Posterior cingulate gyrus (tissue), 11 donors: ENCODE measurements at regions not wholly inside any gene's neighbourhood (a gene's known extent, or its start where the extent isn't known, plus 50 kb on each side); places are given as distances from the start of the nearest gene placed in this dataset.
"Not testable (repeated sequence)": the region's sequence is repeated elsewhere in the genome, so short reads cannot be mapped to it uniquely, and the experiment has no call there.

ENCODE experiments used
- DNase-seq, 10 donors: peaks; one replicate each; pipeline versions ENCODE4 v3.0.0 to v3.0.0-alpha.2; 2020 to 2021; ENCODE audit warnings: mixed read lengths in 3 of 10
- intact Hi-C: fragments of 100-400 bp; cut with DNase I; formaldehyde crosslinking; loops from one replicate; pipeline ENCODE4 v1.15.1; 2023

- DNase-seq: no peak
- intact Hi-C loops: no loop called here
Observed at GRCh38 chr6:3919849-3920248, 70.7 kb downstream of the FAM50B start.

- DNase-seq: no peak
- intact Hi-C loops: no loop called here
Observed at GRCh38 chr6:3920321-3920720, 71.1 kb downstream of the FAM50B start.

DNA sequence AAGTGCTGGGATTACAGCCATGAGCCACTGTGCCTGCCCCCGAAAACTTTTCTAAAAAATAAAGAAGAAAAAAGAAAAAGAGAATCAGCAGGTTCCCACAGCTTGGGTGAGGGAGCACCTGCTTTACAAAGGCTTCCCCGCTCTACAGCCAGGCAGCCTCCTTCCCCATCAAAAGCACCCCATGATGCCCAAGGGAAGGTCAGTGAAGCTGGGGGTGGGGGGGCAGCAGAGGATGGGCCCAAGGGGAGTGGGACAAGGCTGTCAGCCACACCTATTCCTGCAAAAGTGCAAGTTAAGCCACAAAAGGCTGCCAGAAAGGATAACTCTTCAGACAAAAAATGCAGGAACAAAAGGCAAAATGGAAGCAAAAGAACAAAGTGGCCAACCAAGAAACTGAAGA lies 72.5 kb downstream of the FAM50B start:
- intact Hi-C loops: no loop called here
- DNase-seq: no peak

GRCh38 chr6:3922619-3923018 lies 73.4 kb downstream of the FAM50B start:
- intact Hi-C loops, DNase-seq: not testable (repeated sequence)

DNA sequence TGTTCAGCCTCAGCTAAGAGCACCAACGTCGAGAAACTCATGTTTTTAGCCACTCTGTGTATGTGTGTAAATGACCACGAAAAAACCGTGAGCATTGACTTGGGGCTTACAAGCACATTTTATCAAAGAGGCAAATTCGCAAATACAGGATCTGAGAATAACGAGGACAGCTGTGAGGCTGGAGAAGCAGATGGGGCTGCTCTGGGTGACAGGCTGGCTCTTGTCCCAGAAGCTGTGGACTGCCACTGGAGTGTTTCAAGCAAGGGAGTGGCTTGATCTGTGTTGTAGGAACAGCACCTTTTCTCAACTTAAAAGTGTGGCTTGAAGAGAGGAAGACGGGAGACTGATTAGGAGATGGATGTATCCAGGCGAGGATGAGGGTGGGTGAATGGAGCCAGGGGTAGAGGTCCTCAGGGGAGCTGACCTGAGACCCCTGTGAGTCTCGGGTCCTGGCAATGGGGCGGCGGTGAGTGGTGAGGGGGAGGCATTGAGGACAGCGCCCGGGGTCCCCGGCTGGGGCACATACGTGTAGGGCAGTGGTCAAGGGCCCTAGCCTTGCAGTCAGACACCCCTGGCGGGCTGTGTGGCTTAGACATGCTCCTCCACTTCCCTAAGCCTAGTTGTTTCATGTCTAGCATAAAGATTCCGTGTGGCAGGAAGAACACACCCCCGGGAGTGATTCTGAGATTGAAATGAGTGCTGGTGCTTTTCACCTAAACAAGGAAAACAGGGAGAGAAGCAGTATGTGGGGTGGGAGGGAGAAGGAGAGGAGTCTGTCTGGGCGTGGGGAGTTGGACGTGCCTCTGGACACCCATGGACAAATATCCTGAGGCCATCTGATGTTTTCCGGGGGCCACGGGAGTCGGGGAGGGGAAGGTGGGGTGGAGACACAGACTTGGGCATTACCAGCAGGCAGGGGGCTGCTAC lies 76.3 kb downstream of the FAM50B start:
- intact Hi-C loops: not testable (repeated sequence)
- peak in 1 of 10 donors; percentile 81 for DNase-seq

DNA sequence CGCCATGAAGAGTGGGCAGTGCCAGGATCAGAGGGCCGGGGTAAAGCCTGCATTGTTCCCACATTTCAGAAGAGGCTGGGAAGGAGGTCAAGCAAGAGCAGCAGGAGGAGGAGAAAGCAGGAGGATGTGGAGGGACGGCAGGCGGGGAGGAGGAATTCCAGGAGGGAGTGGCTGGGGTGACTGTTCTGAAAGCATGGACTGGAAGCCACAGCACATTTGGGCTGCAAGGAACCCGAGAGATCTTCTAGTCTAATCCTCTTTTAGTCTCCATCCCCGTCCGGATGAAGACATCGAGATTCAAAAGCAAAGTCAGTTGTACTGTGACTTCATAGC lies 76.9 kb downstream of the FAM50B start:
- intact Hi-C loops: no loop called here
- DNase-seq: no peak

- DNase-seq: no peak
- intact Hi-C loops: no loop called here
Observed at GRCh38 chr6:3928111-3928510, 78.9 kb downstream of the FAM50B start.

DNA sequence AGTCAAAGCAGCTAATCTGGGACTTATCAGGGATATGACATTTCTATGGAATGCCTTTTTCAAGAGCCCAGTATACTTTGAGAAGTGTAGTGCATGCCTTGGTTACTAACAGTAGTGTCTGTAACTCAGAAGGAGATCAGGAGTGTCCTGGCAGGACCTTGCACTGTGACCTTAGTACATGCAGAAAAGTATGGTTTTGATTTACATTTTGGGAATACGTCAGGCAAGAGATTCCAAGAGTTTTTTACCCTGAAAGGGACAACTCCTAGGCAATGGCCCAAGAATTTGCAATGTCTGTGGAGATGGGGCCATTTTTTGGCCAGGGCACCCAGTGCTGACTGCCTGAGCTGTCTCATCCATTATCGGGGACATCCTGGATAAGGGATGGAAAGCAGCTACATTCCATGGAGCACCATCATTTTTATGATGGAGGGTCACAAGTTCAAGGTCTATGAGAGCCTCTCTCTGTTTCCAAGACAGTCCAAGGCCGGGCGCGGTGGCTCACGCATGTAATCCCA lies 80.2 kb downstream of the FAM50B start:
- no peak for DNase-seq
- intact Hi-C loops: no loop called here

DNA sequence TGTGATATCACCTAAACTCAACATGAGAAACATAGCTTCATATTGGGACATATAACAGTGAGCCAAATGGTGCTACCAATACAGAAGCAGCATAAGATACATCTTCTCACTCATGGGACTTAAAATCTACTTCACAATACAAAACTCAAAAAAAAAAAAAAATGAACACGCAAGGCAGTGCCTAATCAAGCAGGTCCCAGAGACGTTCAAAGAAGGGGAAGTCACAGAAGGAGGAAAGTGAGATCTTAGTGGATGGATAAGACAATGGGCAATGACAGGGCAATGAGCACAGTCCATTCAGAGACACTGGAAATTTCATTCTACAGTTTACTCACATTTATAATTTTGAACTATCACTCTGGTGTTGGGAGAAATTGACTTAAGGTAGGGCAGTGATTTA lies 88.3 kb downstream of the FAM50B start:
- no peak for DNase-seq
- intact Hi-C loops: no loop called here

DNA sequence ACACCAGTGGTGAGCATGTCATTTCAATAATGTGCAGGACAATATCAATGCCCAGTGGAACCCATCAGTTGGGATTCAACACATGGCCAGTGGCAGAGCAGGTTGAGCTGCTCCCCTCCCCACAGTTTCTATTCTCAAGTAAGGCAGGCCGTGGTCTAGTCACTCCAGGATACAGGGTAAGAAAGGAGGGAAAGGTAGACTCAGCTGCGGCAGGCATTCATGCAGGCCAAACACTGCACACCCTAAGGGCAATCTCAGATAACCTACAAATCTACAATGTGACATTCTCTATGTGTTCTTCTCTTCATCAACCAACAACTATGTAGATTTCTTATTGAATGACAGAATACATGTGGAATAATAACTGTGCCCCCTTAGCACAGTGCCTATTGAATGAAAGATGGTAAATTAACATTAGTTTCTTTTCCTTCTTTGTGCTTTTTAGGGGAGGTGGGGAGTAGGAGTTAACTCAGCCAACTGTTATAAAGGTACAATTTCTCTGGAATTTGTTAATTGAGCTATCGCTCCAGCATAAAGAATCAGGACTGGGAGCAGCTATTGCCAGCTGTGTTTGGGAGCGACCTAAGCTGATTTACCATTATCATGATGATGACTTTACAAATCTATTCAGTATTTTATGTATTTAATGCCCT lies 89.7 kb downstream of the FAM50B start:
- intact Hi-C loops: no loop called here
- no peak for DNase-seq

DNA sequence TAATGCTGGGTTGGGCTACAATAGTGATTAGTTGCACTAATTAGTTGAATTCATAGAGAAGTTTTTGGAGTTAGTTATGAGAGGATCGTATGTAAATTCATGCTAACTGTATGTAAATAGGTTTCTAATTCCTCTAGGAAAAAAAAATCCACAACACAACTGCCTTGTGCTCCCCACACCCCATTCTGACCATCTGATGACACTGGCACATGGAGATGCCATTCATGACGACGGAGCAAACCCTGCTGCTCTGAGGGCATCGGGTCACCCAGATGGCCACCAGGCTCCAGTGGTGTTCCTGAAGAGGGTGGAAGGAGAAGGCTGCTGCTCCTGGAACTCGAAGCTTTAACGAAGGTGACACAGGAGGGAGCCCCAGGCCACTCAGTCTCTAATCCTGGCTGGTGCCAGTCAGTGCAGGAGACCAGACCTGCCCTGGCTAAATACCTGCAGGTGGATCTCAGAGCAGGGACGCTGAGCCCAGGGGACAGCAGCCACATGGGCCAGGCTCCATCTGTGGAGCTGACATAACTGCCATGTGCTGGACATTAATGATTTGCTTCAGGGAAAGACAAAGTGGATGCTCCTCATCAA lies 90.3 kb downstream of the FAM50B start:
- intact Hi-C loops: no loop called here

GRCh38 chr6:3939964-3940363 lies 90.8 kb downstream of the FAM50B start:
- no peak for DNase-seq
- intact Hi-C loops: no loop called here

More for the DNA sequence above, 90.3 kb downstream of the FAM50B start:
- no peak for DNase-seq

DNA sequence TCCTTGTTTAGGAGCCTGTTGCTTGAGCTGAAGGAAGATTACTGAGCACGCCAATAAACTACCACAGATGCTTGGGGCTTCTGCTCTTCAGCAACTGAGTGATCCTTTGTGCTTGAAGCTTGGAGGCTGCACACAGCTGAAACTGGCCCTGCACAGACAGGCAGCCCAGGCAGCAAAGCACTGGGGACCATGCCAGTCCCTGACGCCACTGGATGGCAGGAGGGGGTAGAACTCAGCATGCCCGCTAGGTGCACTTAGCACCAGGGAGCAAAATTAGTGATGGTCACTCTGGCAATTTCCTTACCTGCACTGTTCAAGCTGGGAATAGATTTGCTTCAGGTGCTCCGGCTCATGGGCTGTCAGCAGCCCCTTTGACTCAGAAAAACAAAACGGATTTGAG lies 91.5 kb downstream of the FAM50B start:
- peak; percentile 36 to 96 (median 70) for DNase-seq
- intact Hi-C loops: no loop called here

- no peak for DNase-seq
- intact Hi-C loops: no loop called here
Observed at GRCh38 chr6:3943331-3943765, 94.2 kb downstream of the FAM50B start.

GRCh38 chr6:3944246-3944645 lies 95.1 kb downstream of the FAM50B start:
- no peak for DNase-seq
- intact Hi-C loops: no loop called here

GRCh38 chr6:3946778-3947177 lies 97.6 kb downstream of the FAM50B start:
- no peak for DNase-seq
- intact Hi-C loops: no loop called here

DNA sequence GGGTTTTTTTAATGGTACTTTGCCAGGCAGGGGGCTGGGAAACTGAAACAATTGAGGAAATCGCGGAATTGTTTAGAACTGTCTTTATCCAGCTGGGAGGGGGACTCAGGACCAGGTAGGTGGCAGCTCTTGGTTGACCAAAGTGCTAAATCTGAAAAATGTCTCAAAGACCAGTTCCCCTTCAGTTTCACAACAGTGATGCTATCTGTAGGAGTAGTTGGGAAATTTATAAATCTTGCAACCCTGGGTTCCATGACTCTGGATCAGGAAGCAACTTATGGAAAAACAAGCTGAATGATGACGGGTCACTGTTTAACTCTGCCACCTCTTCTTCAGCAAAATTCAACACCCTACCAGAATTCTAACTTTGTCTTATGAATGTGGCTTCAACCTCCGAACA lies 99.7 kb downstream of the FAM50B start:
- intact Hi-C loops: no loop called here
- DNase-seq: no peak

DNA sequence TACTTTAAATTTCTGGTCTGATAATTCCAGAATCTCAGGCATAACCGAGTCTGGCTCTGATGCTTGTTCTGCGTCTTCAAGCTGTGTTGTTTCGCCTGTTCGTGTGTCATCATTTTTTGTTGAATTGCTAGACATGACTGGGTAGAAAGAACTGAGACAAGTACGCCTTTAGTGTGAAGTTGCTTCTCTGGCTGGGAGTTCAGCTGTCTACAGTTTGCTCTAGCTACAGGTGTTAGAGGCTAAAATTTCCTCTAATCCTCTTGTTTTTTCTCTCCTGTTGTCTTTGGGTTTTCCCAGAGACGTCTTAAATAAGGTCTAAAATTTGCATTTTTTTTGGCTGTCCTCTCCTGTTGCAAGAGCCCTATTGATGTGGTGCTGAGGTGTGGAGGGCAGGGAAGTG lies 100.3 kb downstream of the FAM50B start:
- no peak for DNase-seq
- intact Hi-C loops: no loop called here

- intact Hi-C loops: no loop called here
- no peak for DNase-seq
Observed at GRCh38 chr6:3956054-3956453, 106.9 kb downstream of the FAM50B start.

GRCh38 chr6:3957321-3957720 lies 108.1 kb downstream of the FAM50B start:
- intact Hi-C loops: no loop called here
- DNase-seq: no peak

- intact Hi-C loops: no loop called here
- no peak for DNase-seq
Observed at GRCh38 chr6:3958255-3958654, 109.1 kb downstream of the FAM50B start.
